ENCODE measurements at regions not wholly inside any gene's neighbourhood (a gene's known extent, or its start where the extent isn't known, plus 50 kb on each side); places are given as distances from the start of the nearest gene placed in this dataset.

GRCh38 chr10:131698986-131699385 lies 201.8 kb upstream of the PPP2R2D start:
- H3K27me3 Mint-ChIP-seq (ENCODE audit: low read depth) = peaks cover 2% of the 10 kb centered on the region; the same call in 1 of the 2 replicates
- no peak overlapping the region for H4K5ac ChIP-seq (ENCODE audit: insufficient read length, low read depth, low read length)
- H3K18ac ChIP-seq (ENCODE audit: insufficient read length, low read depth, low read length) = no peak overlapping the region
- no peak overlapping the region for H3K27ac Mint-ChIP-seq
- H3K9me3 ChIP-seq (ENCODE audit: control insufficient read depth, low read depth, low read length) = no peaks in the 10 kb centered on the region
- no peak overlapping the region for H3K4me2 ChIP-seq (ENCODE audit: insufficient read depth, insufficient read length, low read length)
- no peaks in the 10 kb centered on the region for H3K79me2 ChIP-seq (ENCODE audit: insufficient read depth, low read length)
- no peak overlapping the region for H2BK15ac ChIP-seq (ENCODE audit: low read depth, low read length)
- no peak overlapping the region for H2BK20ac ChIP-seq (ENCODE audit: low read depth, low read length, poor library complexity, severe bottlenecking)
- H3K27me3 ChIP-seq (ENCODE audit: insufficient read depth, low read length) = no peaks in the 10 kb centered on the region
- no peak overlapping the region for H3K14ac ChIP-seq (ENCODE audit: insufficient read depth, low read length)
- no peaks in the 10 kb centered on the region for H3K23me2 ChIP-seq (ENCODE audit: insufficient read length, low read depth, low read length, poor library complexity, severe bottlenecking)
- no peaks in the 10 kb centered on the region for H3K79me1 ChIP-seq (ENCODE audit: insufficient read depth, low read depth, low read length, poor library complexity, severe bottlenecking)
- no peaks in the 10 kb centered on the region for H3K36me3 Mint-ChIP-seq (ENCODE audit: insufficient read depth in 1 of 3, low read depth in 3 of 3)
- H3K56ac ChIP-seq (ENCODE audit: insufficient read length, low read depth, low read length) = no peak overlapping the region
- no peak overlapping the region for H2BK5ac ChIP-seq (ENCODE audit: insufficient read length, low read length)
- H2AK5ac ChIP-seq (ENCODE audit: insufficient read length, low read length) = no peak overlapping the region
- H4K8ac ChIP-seq (replicated peaks; ENCODE audit: insufficient read length, low read depth, low read length) = no peak overlapping the region
- H3K4me1 Mint-ChIP-seq = peaks cover 0 to 2% of the 10 kb centered on the region in 2 experiments; a peak in 1 of 4 replicates
- WGBS (ENCODE audit: extremely low coverage, insufficient read length, low lambda C conversion rate) = no CpG with 5 or more reads among the region's 12 CpGs
- no peak overlapping the region for H3K27ac ChIP-seq (ENCODE audit: insufficient read length, low read depth, low read length)
- no peak overlapping the region for H3T11ph ChIP-seq (ENCODE audit: low read length)
- no peaks in the 10 kb centered on the region; a peak in 2 of 5 replicates for H3K9me3 Mint-ChIP-seq
- H3K9ac ChIP-seq (ENCODE audit: extremely low read depth, insufficient read length, low read length) = no peak overlapping the region
- H3K23ac ChIP-seq (ENCODE audit: insufficient read length, low read depth, low read length) = no peak overlapping the region
- no peak for DNase-seq
- TF ChIP-seq, protein P1, sequence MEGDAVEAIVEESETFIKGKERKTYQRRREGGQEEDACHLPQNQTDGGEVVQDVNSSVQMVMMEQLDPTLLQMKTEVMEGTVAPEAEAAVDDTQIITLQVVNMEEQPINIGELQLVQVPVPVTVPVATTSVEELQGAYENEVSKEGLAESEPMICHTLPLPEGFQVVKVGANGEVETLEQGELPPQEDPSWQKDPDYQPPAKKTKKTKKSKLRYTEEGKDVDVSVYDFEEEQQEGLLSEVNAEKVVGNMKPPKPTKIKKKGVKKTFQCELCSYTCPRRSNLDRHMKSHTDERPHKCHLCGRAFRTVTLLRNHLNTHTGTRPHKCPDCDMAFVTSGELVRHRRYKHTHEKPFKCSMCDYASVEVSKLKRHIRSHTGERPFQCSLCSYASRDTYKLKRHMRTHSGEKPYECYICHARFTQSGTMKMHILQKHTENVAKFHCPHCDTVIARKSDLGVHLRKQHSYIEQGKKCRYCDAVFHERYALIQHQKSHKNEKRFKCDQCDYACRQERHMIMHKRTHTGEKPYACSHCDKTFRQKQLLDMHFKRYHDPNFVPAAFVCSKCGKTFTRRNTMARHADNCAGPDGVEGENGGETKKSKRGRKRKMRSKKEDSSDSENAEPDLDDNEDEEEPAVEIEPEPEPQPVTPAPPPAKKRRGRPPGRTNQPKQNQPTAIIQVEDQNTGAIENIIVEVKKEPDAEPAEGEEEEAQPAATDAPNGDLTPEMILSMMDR (conservative IDR thresholded peaks at IDR 0.05) = no peak
- H2BK12ac ChIP-seq (ENCODE audit: insufficient read length, low read depth, low read length) = no peak overlapping the region
- no peak overlapping the region for H2AFZ ChIP-seq (ENCODE audit: low read length)
- no peaks in the 10 kb centered on the region for H3K4me1 ChIP-seq (ENCODE audit: insufficient read depth, low read length)
- no peaks in the 10 kb centered on the region for H4K20me1 ChIP-seq (ENCODE audit: control insufficient read depth, insufficient read depth, insufficient read length)
- no peak overlapping the region for H4K91ac ChIP-seq (ENCODE audit: insufficient read length, low read depth, low read length)
- no peak overlapping the region for H3K4ac ChIP-seq (ENCODE audit: low read depth, low read length)
- H2BK120ac ChIP-seq (ENCODE audit: low read depth, low read length, poor library complexity, severe bottlenecking) = no peak overlapping the region
- no peak overlapping the region; a peak in 1 of 5 replicates for H3K4me3 Mint-ChIP-seq
